ENCODE measurements at regions not wholly inside any gene's neighbourhood (a gene's known extent, or its start where the extent isn't known, plus 50 kb on each side); places are given as distances from the start of the nearest gene placed in this dataset.

DNA sequence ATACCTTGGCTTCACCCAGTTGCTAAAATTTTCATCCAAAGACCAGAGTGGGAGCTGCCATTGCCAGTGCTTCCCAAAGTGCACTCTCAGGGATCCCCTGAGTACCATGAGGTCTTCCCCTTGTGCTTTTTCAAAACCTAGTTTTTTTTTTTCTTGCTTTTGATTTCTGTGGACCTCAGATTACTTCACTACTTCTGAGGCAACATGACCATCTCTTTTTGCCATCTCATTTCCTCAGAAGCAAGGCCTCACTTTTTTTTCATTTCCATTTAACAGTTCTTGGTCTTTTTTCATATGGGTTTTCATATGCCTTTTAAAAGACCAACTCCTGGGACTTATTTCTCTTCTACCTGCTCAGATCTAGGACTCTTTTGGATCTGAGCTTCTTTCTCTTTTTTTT is 64.1 kb upstream of the MMS22L start:
- no peak for TF ChIP-seq EZH2 (IDR thresholded peaks at IDR 0.05; ENCODE audit: borderline replicate concordance, low read depth, low read length, poor library complexity, severe bottlenecking)
- TF ChIP-seq, protein P1, sequence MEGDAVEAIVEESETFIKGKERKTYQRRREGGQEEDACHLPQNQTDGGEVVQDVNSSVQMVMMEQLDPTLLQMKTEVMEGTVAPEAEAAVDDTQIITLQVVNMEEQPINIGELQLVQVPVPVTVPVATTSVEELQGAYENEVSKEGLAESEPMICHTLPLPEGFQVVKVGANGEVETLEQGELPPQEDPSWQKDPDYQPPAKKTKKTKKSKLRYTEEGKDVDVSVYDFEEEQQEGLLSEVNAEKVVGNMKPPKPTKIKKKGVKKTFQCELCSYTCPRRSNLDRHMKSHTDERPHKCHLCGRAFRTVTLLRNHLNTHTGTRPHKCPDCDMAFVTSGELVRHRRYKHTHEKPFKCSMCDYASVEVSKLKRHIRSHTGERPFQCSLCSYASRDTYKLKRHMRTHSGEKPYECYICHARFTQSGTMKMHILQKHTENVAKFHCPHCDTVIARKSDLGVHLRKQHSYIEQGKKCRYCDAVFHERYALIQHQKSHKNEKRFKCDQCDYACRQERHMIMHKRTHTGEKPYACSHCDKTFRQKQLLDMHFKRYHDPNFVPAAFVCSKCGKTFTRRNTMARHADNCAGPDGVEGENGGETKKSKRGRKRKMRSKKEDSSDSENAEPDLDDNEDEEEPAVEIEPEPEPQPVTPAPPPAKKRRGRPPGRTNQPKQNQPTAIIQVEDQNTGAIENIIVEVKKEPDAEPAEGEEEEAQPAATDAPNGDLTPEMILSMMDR (conservative IDR thresholded peaks at IDR 0.05; ENCODE audit: low read depth, low read length), result no peak
